Endothelial cell of umbilical vein (primary cell): ENCODE measurements at regions not wholly inside any gene's neighbourhood (a gene's known extent, or its start where the extent isn't known, plus 50 kb on each side); places are given as distances from the start of the nearest gene placed in this dataset.

Experiments
- BruUV-seq: library from RNA; stranded (reverse); fragments of 400-500 nt; replicated peaks from 2 replicates; lab custom pipeline; 2021; lab: Mats Ljungman, UMichigan
- CTCF ChIA-PET: fragments of 300-600, 350-600 bp; sonication (Branson Sonifier 250); formaldehyde crosslinking; loops from one replicate; lab custom pipeline; 2021; ENCODE audit warnings: antibody characterized with exemption, inconsistent platforms; lab: Charles Lee
- POLR2A ChIA-PET: fragments of 300-600, 350-600 bp; sonication (Branson Sonifier 250); formaldehyde crosslinking; loops from one replicate; lab custom pipeline; 2021; ENCODE audit warnings: antibody characterized with exemption, inconsistent platforms; lab: Charles Lee
- DNase-seq: peaks from one replicate; pipeline ENCODE4 v3.0.0-alpha.2; 2011; ENCODE audit warnings: low read depth, low spot score
- FAIRE-seq: peaks from 2 replicates; lab custom pipeline; 2011; peaks lifted over from hg19 to GRCh38; lab: Jason Lieb, UNC
- H2AFZ ChIP-seq: 2 replicates; pipeline ENCODE4 v1.6.0; 2012; ENCODE audit warnings: low read depth, low read length, control low read depth, inconsistent platforms
- H3K27ac ChIP-seq: 2 replicates; pipeline ENCODE4 v1.5.1; 2011; ENCODE audit warnings: low read depth, mild to moderate bottlenecking, control low read depth, low read length, moderate library complexity; ENCODE audit not compliant: insufficient read depth
- H3K27me3 ChIP-seq, 2 experiments: 2 replicates each; pipeline versions ENCODE4 v1.6.0 to v1.6.1; 2011; ENCODE audit warnings: low read length in 2 of 2, mixed read lengths in 1 of 2; ENCODE audit not compliant: control insufficient read depth in 2 of 2, insufficient read depth in 2 of 2
- H3K36me3 ChIP-seq, 2 experiments: 2 replicates in 1 of 2; 3 replicates in 1 of 2; pipeline ENCODE4 v1.5.1; 2011; ENCODE audit warnings: low read length in 2 of 2, mild to moderate bottlenecking in 1 of 2, moderate library complexity in 1 of 2; ENCODE audit not compliant: control insufficient read depth in 2 of 2, insufficient read depth in 2 of 2; ENCODE audit errors: extremely low read depth in 1 of 2
- H3K4me1 ChIP-seq: 3 replicates; pipeline ENCODE4 v1.5.1; 2011; ENCODE audit warnings: mild to moderate bottlenecking, low read length; ENCODE audit not compliant: control insufficient read depth, insufficient read depth; ENCODE audit errors: extremely low read depth
- H3K4me2 ChIP-seq: 2 replicates; pipeline ENCODE4 v1.6.1; 2011; ENCODE audit warnings: low read length, control low read depth, mixed read lengths; ENCODE audit not compliant: insufficient read depth
- H3K4me3 ChIP-seq, 3 experiments: fragments of 200-600 bp in 1 of 3; sonication (generic), shearing (Covaris generic) in 1 of 3; replicated peaks in 1 of 3; 2 replicates each; pipeline ENCODE4 v1.5.1; 2011 to 2016; ENCODE audit warnings: control low read depth in 3 of 3, low read length in 3 of 3, mild to moderate bottlenecking in 2 of 3, inconsistent platforms in 1 of 3, low read depth in 1 of 3, moderate library complexity in 1 of 3; ENCODE audit not compliant: insufficient read depth in 1 of 3
- H3K79me2 ChIP-seq: 2 replicates; pipeline ENCODE4 v1.6.0; 2012; ENCODE audit warnings: low read length, inconsistent platforms; ENCODE audit not compliant: control insufficient read depth, insufficient read depth
- H3K9ac ChIP-seq: replicated peaks from 2 replicates; pipeline ENCODE3; 2011; ENCODE audit warnings: low read length, control low read depth; ENCODE audit not compliant: insufficient read depth; ENCODE audit errors: extremely low read depth
- H3K9me1 ChIP-seq: replicated peaks from 3 replicates; pipeline ENCODE4 v1.6.0; 2011; ENCODE audit warnings: mild to moderate bottlenecking, low read length; ENCODE audit not compliant: control insufficient read depth, insufficient read depth; ENCODE audit errors: extremely low read depth
- H3K9me3 ChIP-seq: replicated peaks from 2 replicates; pipeline ENCODE4 v1.5.1; 2012; ENCODE audit warnings: low read length, inconsistent platforms; ENCODE audit not compliant: control insufficient read depth, insufficient read depth
- H4K20me1 ChIP-seq: replicated peaks from 2 replicates; pipeline ENCODE3; 2011; ENCODE audit warnings: mild to moderate bottlenecking, low read length; ENCODE audit not compliant: control insufficient read depth, insufficient read depth; ENCODE audit errors: extremely low read depth
- CTCF ChIP-seq, 2 donors: IDR thresholded peaks; 1 replicate in 1 of 2; 2 replicates in 1 of 2; pipeline ENCODE4 v1.5.1; 2011; ENCODE audit warnings: low read length in 2 of 2, mild to moderate bottlenecking in 2 of 2, moderate library complexity in 2 of 2, control low read depth in 1 of 2, inconsistent platforms in 1 of 2, low read depth in 1 of 2; ENCODE audit not compliant: insufficient read depth in 1 of 2; ENCODE audit errors: extremely low read depth in 1 of 2
- EZH2 ChIP-seq: IDR thresholded peaks from 2 replicates; pipeline ENCODE4 v1.6.1; 2012; ENCODE audit warnings: borderline replicate concordance, low read depth, mild to moderate bottlenecking, moderate library complexity, low read length, inconsistent platforms; ENCODE audit not compliant: severe bottlenecking
- FOS ChIP-seq: IDR thresholded peaks from 2 replicates; pipeline ENCODE4 v1.6.1; 2011; ENCODE audit warnings: mild to moderate bottlenecking, low read length, moderate library complexity, borderline replicate concordance; ENCODE audit not compliant: insufficient read depth
- GATA2 ChIP-seq: IDR thresholded peaks from 2 replicates; pipeline ENCODE4 v1.7.0; 2011; ENCODE audit warnings: low read depth, mild to moderate bottlenecking, moderate library complexity, mixed read lengths, low read length; ENCODE audit not compliant: insufficient read length, insufficient read depth
- JUN ChIP-seq: IDR thresholded peaks from 2 replicates; pipeline ENCODE4 v1.6.1; 2011; ENCODE audit warnings: borderline replicate concordance, low read depth; ENCODE audit not compliant: insufficient read length, insufficient read depth
- MYC ChIP-seq: IDR thresholded peaks from one replicate; pipeline ENCODE4 v1.6.1; 2011; ENCODE audit warnings: mild to moderate bottlenecking, low read depth, low read length
- POLR2A ChIP-seq: IDR thresholded peaks from 2 replicates; pipeline ENCODE4 v1.6.1; 2012; ENCODE audit warnings: low read depth, mild to moderate bottlenecking, control low read depth, low read length
- POLR2AphosphoS5 ChIP-seq: IDR thresholded peaks from 2 replicates; pipeline ENCODE4 v1.6.1; 2012; ENCODE audit warnings: low read depth, mild to moderate bottlenecking, control low read depth, low read length, moderate library complexity; ENCODE audit not compliant: insufficient read depth
- dilution Hi-C: fragments of 300-500 bp; cut with MboI; formaldehyde crosslinking; loops from one replicate; pipeline ENCODE4 v1.15.0; 2019; ENCODE audit warnings: low sequenced_read_pairs; ENCODE audit not compliant: extremely low pct_ligation_motif_present
- intact Hi-C: fragments of 100-400 bp; cut with micrococcal nuclease; formaldehyde crosslinking; loops from one replicate; pipeline ENCODE4 v1.10.0; 2022
- TF ChIP-seq, protein P1 (sequence below): IDR thresholded peaks from 2 replicates; pipeline ENCODE4 v1.6.1; 2011; ENCODE audit not compliant: insufficient read depth, insufficient read length

- Histone ChIP-seq H4K20me1 (no peaks in the 10 kb centered on the region), H3K4me1 (peaks cover 40% of the 10 kb centered on the region), H3K9ac (peak overlapping the region; percentile 28), H3K9me3 (no peaks in the 10 kb centered on the region), H3K4me2 (peak overlapping the region; percentile 55), H3K36me3 (no peaks in the 10 kb centered on the region), H3K27ac (peak overlapping the region; percentile 59), H3K79me2 (no peaks in the 10 kb centered on the region), H3K4me3 (no peak overlapping the region), H3K27me3 (no peaks in the 10 kb centered on the region), H2AFZ (peak overlapping the region; percentile 49), H3K9me1 (no peaks in the 10 kb centered on the region)
- intact Hi-C loops = loop anchor here (5.0 kb wide), 1 partner anchor 269 kb away; no protein-coding TSS in a partner anchor
- DNase-seq (peak; percentile 92), FAIRE-seq (peak; percentile 87)
- BruUV-seq = no TSS peak
- TF ChIP-seq POLR2A (no peak), EZH2 (no peak), CTCF (IDR thresholded peaks at IDR 0.05; ENCODE audit: extremely low read depth in 1 of 2, insufficient read depth in 1 of 2, low read depth in 1 of 2, low read length in 2 of 2) (no peak), MYC (no peak), FOS (peak; percentile 30), POLR2AphosphoS5 (peak; percentile 71), GATA2 (peak; percentile 81), JUN (no peak)
- TF ChIP-seq, protein P1, sequence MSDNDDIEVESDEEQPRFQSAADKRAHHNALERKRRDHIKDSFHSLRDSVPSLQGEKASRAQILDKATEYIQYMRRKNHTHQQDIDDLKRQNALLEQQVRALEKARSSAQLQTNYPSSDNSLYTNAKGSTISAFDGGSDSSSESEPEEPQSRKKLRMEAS = no peak
- CTCF ChIA-PET = interaction anchor here (0.8 kb wide), 2 partner anchors 8 to 1426 kb away, joined by 3 read pairs; no protein-coding TSS in a partner anchor
- dilution Hi-C loops = no loop called here
- POLR2A ChIA-PET = no interaction called here
Measured at GRCh38 chr2:144937910-144938709, 418.2 kb upstream of the ZEB2 start.
